Keratinocyte (primary cell): ENCODE measurements at regions not wholly inside any gene's neighbourhood (a gene's known extent, or its start where the extent isn't known, plus 50 kb on each side); places are given as distances from the start of the nearest gene placed in this dataset.

ENCODE experiments used
- DNase-seq: peaks from one replicate; pipeline ENCODE4 v3.0.0-alpha.2; 2011; ENCODE audit warnings: low read depth, missing footprints, low spot score
- FAIRE-seq: peaks from 2 replicates; lab custom pipeline; 2011; peaks lifted over from hg19 to GRCh38; lab: Jason Lieb, UNC
- H2AFZ ChIP-seq: 2 replicates; pipeline ENCODE4 v1.6.0; 2012; ENCODE audit warnings: low read length, control low read depth, inconsistent platforms; ENCODE audit not compliant: control insufficient read depth
- H3K27ac ChIP-seq: 2 replicates; pipeline ENCODE4 v1.5.1; 2011; ENCODE audit warnings: low read length; ENCODE audit not compliant: control insufficient read depth, insufficient read depth
- H3K27me3 ChIP-seq: 3 replicates; pipeline ENCODE4 v1.6.0; 2011; ENCODE audit warnings: low read length; ENCODE audit not compliant: control insufficient read depth, insufficient read depth; ENCODE audit errors: extremely low read depth
- H3K36me3 ChIP-seq, 2 experiments: 2 replicates in 1 of 2; 3 replicates in 1 of 2; pipeline ENCODE4 v1.5.1; 2011; ENCODE audit warnings: low read length in 2 of 2, mild to moderate bottlenecking in 1 of 2; ENCODE audit not compliant: control insufficient read depth in 2 of 2, insufficient read depth in 2 of 2; ENCODE audit errors: extremely low read depth in 1 of 2
- H3K4me1 ChIP-seq: 3 replicates; pipeline ENCODE4 v1.5.1; 2011; ENCODE audit warnings: low read length; ENCODE audit not compliant: control insufficient read depth, insufficient read depth; ENCODE audit errors: extremely low read depth
- H3K4me2 ChIP-seq: 3 replicates; pipeline ENCODE4 v1.6.0; 2011; ENCODE audit warnings: low read depth, low read length; ENCODE audit not compliant: control insufficient read depth, insufficient read depth; ENCODE audit errors: extremely low read depth
- H3K4me3 ChIP-seq, 3 experiments: fragments of 200-600 bp in 1 of 3; sonication (generic) in 1 of 3; 2 replicates in 2 of 3; 3 replicates in 1 of 3; pipeline ENCODE4 v1.5.1; 2011 to 2016; ENCODE audit warnings: low read length in 3 of 3, mild to moderate bottlenecking in 3 of 3, control low read depth in 2 of 3, inconsistent platforms in 1 of 3, low read depth in 1 of 3, mixed read lengths in 1 of 3, mixed run types in 1 of 3, moderate library complexity in 1 of 3; ENCODE audit not compliant: control insufficient read depth in 2 of 3, insufficient read depth in 2 of 3; ENCODE audit errors: extremely low read depth in 1 of 3
- H3K79me2 ChIP-seq: 2 replicates; pipeline ENCODE4 v1.6.0; 2012; ENCODE audit warnings: low read length; ENCODE audit not compliant: control insufficient read depth, insufficient read depth
- H3K9ac ChIP-seq: 3 replicates; pipeline ENCODE4 v1.6.0; 2011; ENCODE audit warnings: low read length; ENCODE audit not compliant: control insufficient read depth, insufficient read depth; ENCODE audit errors: extremely low read depth
- H3K9me1 ChIP-seq: 3 replicates; pipeline ENCODE4 v1.6.0; 2011; ENCODE audit warnings: low read length; ENCODE audit not compliant: control insufficient read depth, insufficient read depth; ENCODE audit errors: extremely low read depth
- H3K9me3 ChIP-seq: 2 replicates; pipeline ENCODE4 v1.5.1; 2012; ENCODE audit warnings: low read depth, low read length; ENCODE audit not compliant: control insufficient read depth
- H4K20me1 ChIP-seq: 3 replicates; pipeline ENCODE4 v1.6.0; 2011; ENCODE audit warnings: low read length; ENCODE audit not compliant: control insufficient read depth, insufficient read depth; ENCODE audit errors: extremely low read depth
- EZH2 ChIP-seq: IDR thresholded peaks from one replicate; pipeline ENCODE4 v1.6.1; 2012; ENCODE audit warnings: inconsistent platforms, mild to moderate bottlenecking, low read length, moderate library complexity
- dilution Hi-C: fragments of 300-500 bp; cut with MboI; formaldehyde crosslinking; loops from one replicate; pipeline ENCODE4 v1.7.0; 2020; ENCODE audit warnings: low sequenced_read_pairs; ENCODE audit not compliant: extremely low pct_ligation_motif_present
- TF ChIP-seq, protein P1 (sequence below), 3 experiments: IDR thresholded peaks in 1 of 3; conservative IDR thresholded peaks in 1 of 3; optimal IDR thresholded peaks in 1 of 3; 2 replicates in 2 of 3; 3 replicates in 1 of 3; pipeline versions ENCODE3 to v1.5.1; 2011; ENCODE audit warnings: low read length in 3 of 3, mild to moderate bottlenecking in 3 of 3, moderate library complexity in 2 of 3, control low read depth in 1 of 3, inconsistent platforms in 1 of 3; ENCODE audit not compliant: insufficient read depth in 2 of 3; ENCODE audit errors: extremely low read depth in 1 of 3

DNA sequence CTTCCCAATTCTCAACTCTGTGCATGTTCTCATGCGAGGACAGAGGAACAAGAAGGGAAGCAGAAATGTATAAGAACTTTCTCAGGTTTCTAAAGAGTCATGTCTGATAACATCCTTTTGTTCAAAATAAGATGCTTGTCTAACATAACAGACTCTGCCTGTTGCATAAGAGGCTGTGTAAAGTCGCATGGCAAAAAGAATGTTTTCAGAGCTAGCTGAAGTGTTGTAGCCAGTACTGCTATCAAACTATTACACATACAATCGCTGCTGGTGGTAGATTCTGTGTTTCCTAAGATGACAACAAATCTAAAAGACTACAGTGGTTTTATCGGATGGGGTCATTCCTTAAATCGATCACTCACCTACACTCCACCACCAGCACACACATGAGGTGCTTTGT is 487.5 kb downstream of the IRS1 start:
- Histone ChIP-seq H3K9me3 (no peaks in the 10 kb centered on the region), H3K27ac (no peak overlapping the region), H3K9ac (no peak overlapping the region), H3K9me1 (no peaks in the 10 kb centered on the region), H3K79me2 (no peaks in the 10 kb centered on the region), H4K20me1 (no peaks in the 10 kb centered on the region), H2AFZ (no peak overlapping the region), H3K27me3 (no peaks in the 10 kb centered on the region), H3K36me3 (no peaks in the 10 kb centered on the region), H3K4me2 (no peak overlapping the region), H3K4me3 (no peak overlapping the region), H3K4me1 (no peaks in the 10 kb centered on the region)
- dilution Hi-C loops: no loop called here
- no peak for FAIRE-seq
- DNase-seq: no peak
- TF ChIP-seq, protein P1, sequence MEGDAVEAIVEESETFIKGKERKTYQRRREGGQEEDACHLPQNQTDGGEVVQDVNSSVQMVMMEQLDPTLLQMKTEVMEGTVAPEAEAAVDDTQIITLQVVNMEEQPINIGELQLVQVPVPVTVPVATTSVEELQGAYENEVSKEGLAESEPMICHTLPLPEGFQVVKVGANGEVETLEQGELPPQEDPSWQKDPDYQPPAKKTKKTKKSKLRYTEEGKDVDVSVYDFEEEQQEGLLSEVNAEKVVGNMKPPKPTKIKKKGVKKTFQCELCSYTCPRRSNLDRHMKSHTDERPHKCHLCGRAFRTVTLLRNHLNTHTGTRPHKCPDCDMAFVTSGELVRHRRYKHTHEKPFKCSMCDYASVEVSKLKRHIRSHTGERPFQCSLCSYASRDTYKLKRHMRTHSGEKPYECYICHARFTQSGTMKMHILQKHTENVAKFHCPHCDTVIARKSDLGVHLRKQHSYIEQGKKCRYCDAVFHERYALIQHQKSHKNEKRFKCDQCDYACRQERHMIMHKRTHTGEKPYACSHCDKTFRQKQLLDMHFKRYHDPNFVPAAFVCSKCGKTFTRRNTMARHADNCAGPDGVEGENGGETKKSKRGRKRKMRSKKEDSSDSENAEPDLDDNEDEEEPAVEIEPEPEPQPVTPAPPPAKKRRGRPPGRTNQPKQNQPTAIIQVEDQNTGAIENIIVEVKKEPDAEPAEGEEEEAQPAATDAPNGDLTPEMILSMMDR (optimal IDR thresholded peaks at IDR 0.05 in 1 of 3, IDR thresholded peaks at IDR 0.05 in 1 of 3, conservative IDR thresholded peaks at IDR 0.05 in 1 of 3; ENCODE audit: extremely low read depth in 1 of 3, insufficient read depth in 2 of 3, low read length in 3 of 3): no peak
- no peak for TF ChIP-seq EZH2

GRCh38 chr2:226310146-226310545 is 489.5 kb downstream of the IRS1 start:
- TF ChIP-seq EZH2: no peak
- TF ChIP-seq, protein P1 (optimal IDR thresholded peaks at IDR 0.05 in 1 of 3, IDR thresholded peaks at IDR 0.05 in 1 of 3, conservative IDR thresholded peaks at IDR 0.05 in 1 of 3; ENCODE audit: extremely low read depth in 1 of 3, insufficient read depth in 2 of 3, low read length in 3 of 3): no peak
- no peak overlapping the region for H3K27ac ChIP-seq
- no peaks in the 10 kb centered on the region for H4K20me1 ChIP-seq
- H3K36me3 ChIP-seq: no peaks in the 10 kb centered on the region
- no peaks in the 10 kb centered on the region for H3K9me1 ChIP-seq
- FAIRE-seq (no peak), DNase-seq (no peak)
- dilution Hi-C loops: no loop called here
- no peak overlapping the region for H3K4me2 ChIP-seq
- H3K79me2 ChIP-seq: no peaks in the 10 kb centered on the region
- H3K4me3 ChIP-seq: no peak overlapping the region
- H3K9me3 ChIP-seq: no peaks in the 10 kb centered on the region
- H3K27me3 ChIP-seq: no peaks in the 10 kb centered on the region
- H2AFZ ChIP-seq: no peak overlapping the region
- H3K9ac ChIP-seq: no peak overlapping the region
- no peaks in the 10 kb centered on the region for H3K4me1 ChIP-seq
